Panc1 (cell line): ENCODE measurements at regions not wholly inside any gene's neighbourhood (a gene's known extent, or its start where the extent isn't known, plus 50 kb on each side); places are given as distances from the start of the nearest gene placed in this dataset.
"Not testable (repeated sequence)": the region's sequence is repeated elsewhere in the genome, so short reads cannot be mapped to it uniquely, and the experiment has no call there.

Experiments
- ATAC-seq: fragments of 200-7000 bp; cut with Tn5 transposase; 2 replicates; pipeline ENCODE4 v1.9.1; 2020; ENCODE audit warnings: mild to moderate bottlenecking, moderate library complexity
- BruUV-seq: library from RNA; stranded (reverse); fragments of 400-500 nt; replicated peaks from 2 replicates; lab custom pipeline; 2021; lab: Mats Ljungman, UMichigan
- CTCF ChIA-PET: fragments of 300-600 bp; sonication (Branson Sonifier 250); formaldehyde crosslinking; loops from one replicate; lab custom pipeline; 2022; ENCODE audit warnings: antibody characterized with exemption; lab: Charles Lee
- POLR2A ChIA-PET: fragments of 300-600 bp; sonication (Branson Sonifier 250); formaldehyde crosslinking; loops from one replicate; lab custom pipeline; 2022; ENCODE audit warnings: antibody characterized with exemption; lab: Charles Lee
- DNase-seq: peaks from one replicate; pipeline ENCODE4 v3.0.0-alpha.2; 2010; ENCODE audit warnings: low read depth, low spot score
- H3K27ac ChIP-seq: 2 replicates; pipeline ENCODE4 v1.5.1; 2011; ENCODE audit warnings: mild to moderate bottlenecking, low read length, inconsistent platforms
- H3K27me3 ChIP-seq: fragments of 200-500 bp; sonication (Bioruptor generic); 2 replicates; pipeline ENCODE4 v1.6.0; 2014; ENCODE audit warnings: low read length, inconsistent platforms; ENCODE audit not compliant: control insufficient read depth, insufficient read depth
- H3K36me3 ChIP-seq: fragments of 200-500 bp; sonication (Bioruptor generic); 2 replicates; pipeline ENCODE4 v1.5.1; 2014; ENCODE audit warnings: inconsistent platforms, mild to moderate bottlenecking, low read length, moderate library complexity; ENCODE audit not compliant: control insufficient read depth, insufficient read depth
- H3K4me1 ChIP-seq: 2 replicates; pipeline ENCODE4 v1.5.1; 2011; ENCODE audit warnings: inconsistent platforms, mild to moderate bottlenecking, low read length, moderate library complexity; ENCODE audit not compliant: control insufficient read depth, insufficient read depth
- H3K4me3 ChIP-seq, 2 experiments: 2 replicates each; pipeline ENCODE4 v1.5.1; 2011 to 2012; ENCODE audit warnings: low read depth in 2 of 2, low read length in 2 of 2, mild to moderate bottlenecking in 2 of 2, inconsistent platforms in 1 of 2, moderate library complexity in 1 of 2
- H3K9me3 ChIP-seq: fragments of 200-500 bp; sonication (Bioruptor generic); 2 replicates; pipeline ENCODE4 v1.5.1; 2014; ENCODE audit warnings: low read depth, mild to moderate bottlenecking, inconsistent platforms, low read length, moderate library complexity; ENCODE audit not compliant: control insufficient read depth, insufficient read depth
- CTCF ChIP-seq: fragments of 450-650 bp; IDR thresholded peaks from 2 replicates; pipeline ENCODE4 v1.5.1; 2017; ENCODE audit warnings: mild to moderate bottlenecking
- POLR2AphosphoS5 ChIP-seq: IDR thresholded peaks from 2 replicates; pipeline ENCODE4 v1.6.1; 2012; ENCODE audit warnings: mild to moderate bottlenecking, low read depth, low read length, moderate library complexity
- REST ChIP-seq, 2 experiments: IDR thresholded peaks; 2 replicates each; pipeline ENCODE4 v1.6.1; 2011 to 2012; ENCODE audit warnings: low read depth in 2 of 2, control low read depth in 1 of 2, low read length in 1 of 2, mild to moderate bottlenecking in 1 of 2, moderate library complexity in 1 of 2; ENCODE audit not compliant: insufficient read depth in 1 of 2
- SIN3A ChIP-seq: IDR thresholded peaks from 2 replicates; pipeline ENCODE4 v1.6.1; 2012; ENCODE audit warnings: low read depth, mild to moderate bottlenecking, low read length, moderate library complexity, borderline replicate concordance; ENCODE audit not compliant: insufficient read depth
- TCF7L2 ChIP-seq: IDR thresholded peaks from 2 replicates; pipeline ENCODE4 v1.6.1; 2011; ENCODE audit warnings: mild to moderate bottlenecking, low read depth, low read length, inconsistent platforms
- in situ Hi-C: cut with HindIII; loops from 2 replicates; pipeline ENCODE4 v1.10.0; 2016; ENCODE audit warnings: low sequenced_read_pairs, low pct_unique_long_range_greater_than_20kb
- intact Hi-C: fragments of 100-400 bp; cut with micrococcal nuclease; formaldehyde crosslinking; loops from one replicate; pipeline ENCODE4 v1.10.0; 2022; ENCODE audit not compliant: unreplicated experiment

- H3K27ac ChIP-seq, BruUV-seq, ATAC-seq, POLR2A ChIA-PET, H3K9me3 ChIP-seq, H3K4me1 ChIP-seq, in situ Hi-C loops, DNase-seq, intact Hi-C loops, H3K4me3 ChIP-seq, H3K36me3 ChIP-seq: not testable (repeated sequence)
- CTCF ChIA-PET: interaction anchor here (0.6 kb wide), 1 partner anchor 39 kb away, joined by 3 read pairs; no protein-coding TSS in a partner anchor
- H3K27me3 ChIP-seq: peaks cover 11% of the 10 kb centered on the region
These were observed 124.8 kb downstream of the VPREB1 start for GRCh38 chr22:22369219-22369963.

GRCh38 chr22:22369964-22370270 lies 125.3 kb downstream of the VPREB1 start:
- DNase-seq: no peak
- no peak overlapping the region for H3K4me3 ChIP-seq
- no peaks in the 10 kb centered on the region for H3K4me1 ChIP-seq
- ChIA-PET POLR2A (no interaction called here), CTCF (interaction anchor here (0.6 kb wide), 1 partner anchor 39 kb away, joined by 3 read pairs; no protein-coding TSS in a partner anchor)
- TF ChIP-seq SIN3A (no peak), CTCF (no peak)
- no peak overlapping the region for H3K27ac ChIP-seq
- intact Hi-C loops: no loop called here
- ATAC-seq: no peak
- no peaks in the 10 kb centered on the region for H3K9me3 ChIP-seq
- no peaks in the 10 kb centered on the region for H3K36me3 ChIP-seq
- in situ Hi-C loops: no loop called here
- BruUV-seq: no TSS peak
- peaks cover 6% of the 10 kb centered on the region for H3K27me3 ChIP-seq

- no peak for ATAC-seq
- in situ Hi-C loops: no loop called here
- CTCF ChIA-PET: no interaction called here
These were observed 126.5 kb downstream of the VPREB1 start for GRCh38 chr22:22371031-22371541.

More at GRCh38 chr22:22371031-22371541, 126.5 kb downstream of the VPREB1 start:
- H3K36me3 ChIP-seq: no peaks in the 10 kb centered on the region
- no peaks in the 10 kb centered on the region for H3K4me1 ChIP-seq
- DNase-seq: no peak
- no TSS peak for BruUV-seq
- intact Hi-C loops: no loop called here
- H3K27me3 ChIP-seq: peaks cover 6% of the 10 kb centered on the region
- H3K27ac ChIP-seq: no peak overlapping the region
- no peak for TF ChIP-seq POLR2AphosphoS5
- TF ChIP-seq REST (IDR thresholded peaks at IDR 0.05; ENCODE audit: insufficient read depth in 1 of 2, low read depth in 2 of 2, low read length in 1 of 2): no peak
- no peak for TF ChIP-seq TCF7L2
- TF ChIP-seq CTCF: no peak; the same call in 1 of the 2 replicates
- TF ChIP-seq SIN3A: no peak
- no peak overlapping the region for H3K4me3 ChIP-seq
- POLR2A ChIA-PET: no interaction called here
- H3K9me3 ChIP-seq: no peaks in the 10 kb centered on the region
